CD4-positive, alpha-beta T cell (primary cell): ENCODE measurements at regions not wholly inside any gene's neighbourhood (a gene's known extent, or its start where the extent isn't known, plus 50 kb on each side); places are given as distances from the start of the nearest gene placed in this dataset.

Experiments
- ATAC-seq: fragments of 200-7000 bp; cut with Tn5 transposase; one replicate; pipeline ENCODE4 v1.10.0; 2022; ENCODE audit warnings: mild to moderate bottlenecking; ENCODE audit not compliant: poor library complexity
- CTCF ChIA-PET: fragments of 350-600 bp; sonication (Branson Sonifier 250); formaldehyde crosslinking; loops from one replicate; lab custom pipeline; 2021; ENCODE audit warnings: antibody characterized with exemption, inconsistent platforms; lab: Charles Lee
- POLR2A ChIA-PET: fragments of 350-600 bp; sonication (Branson Sonifier 250); formaldehyde crosslinking; loops from one replicate; lab custom pipeline; 2021; ENCODE audit warnings: antibody characterized with exemption, inconsistent platforms; lab: Charles Lee
- DNase-seq, 14 experiments: peaks; one replicate each; pipeline ENCODE4 v3.0.0-alpha.2; 2013 to 2020; ENCODE audit warnings: mixed read lengths in 2 of 14
- H3K27ac ChIP-seq, 2 donors: one replicate each; pipeline versions ENCODE4 v1.5.1 to v1.7.0; 2013; ENCODE audit warnings: low read length in 2 of 2, low read depth in 1 of 2, mild to moderate bottlenecking in 1 of 2
- H3K27me3 ChIP-seq, 2 experiments: 1 replicate in 1 of 2; 2 replicates in 1 of 2; pipeline versions ENCODE4 v1.6.1 to v1.7.0; 2013; ENCODE audit warnings: low read length in 2 of 2, control low read depth in 1 of 2, mild to moderate bottlenecking in 1 of 2, moderate library complexity in 1 of 2; ENCODE audit not compliant: insufficient read depth in 2 of 2, control insufficient read depth in 1 of 2
- H3K36me3 ChIP-seq: one replicate; pipeline ENCODE4 v1.6.1; 2013; ENCODE audit warnings: low read length, control low read depth; ENCODE audit not compliant: insufficient read depth
- H3K4me1 ChIP-seq: one replicate; pipeline ENCODE4 v1.6.1; 2013; ENCODE audit warnings: low read length, control low read depth; ENCODE audit not compliant: insufficient read depth
- H3K4me3 ChIP-seq: one replicate; pipeline ENCODE4 v1.5.1; 2013; ENCODE audit warnings: mild to moderate bottlenecking, low read length, moderate library complexity
- H3K9me3 ChIP-seq, 2 experiments: 1 replicate in 1 of 2; 2 replicates in 1 of 2; pipeline versions ENCODE4 v1.6.1 to v1.7.0; 2013; ENCODE audit warnings: low read length in 2 of 2, mild to moderate bottlenecking in 2 of 2, control low read depth in 1 of 2, moderate library complexity in 1 of 2; ENCODE audit not compliant: control insufficient read depth in 1 of 2, insufficient read depth in 1 of 2
- H3K27ac Mint-ChIP-seq: one replicate; pipeline ENCODE4 v1.8.0; 2020; ENCODE audit warnings: mixed read lengths
- H3K27me3 Mint-ChIP-seq: one replicate; pipeline ENCODE4 v1.8.0; 2021; ENCODE audit warnings: mixed read lengths
- H3K36me3 Mint-ChIP-seq: one replicate; pipeline ENCODE4 v1.8.0; 2021; ENCODE audit warnings: low read depth, mixed read lengths
- H3K4me1 Mint-ChIP-seq: one replicate; pipeline ENCODE4 v1.8.0; 2021; ENCODE audit warnings: low read depth, mixed read lengths
- H3K4me3 Mint-ChIP-seq: one replicate; pipeline ENCODE4 v1.8.0; 2020; ENCODE audit warnings: mild to moderate bottlenecking, mixed read lengths
- H3K9me3 Mint-ChIP-seq: one replicate; pipeline ENCODE4 v1.8.0; 2020; ENCODE audit warnings: mixed read lengths
- CTCF ChIP-seq: fragments of 200-600 bp; IDR thresholded peaks from one replicate; pipeline ENCODE4 v1.8.0; 2022; ENCODE audit warnings: antibody characterized with exemption, mild to moderate bottlenecking
- intact Hi-C, 2 experiments: fragments of 100-400 bp; cut with DNase I in 1 of 2; cut with micrococcal nuclease in 1 of 2; formaldehyde crosslinking; loops; one replicate each; pipeline versions ENCODE4 v1.15.1 to v1.9.0; 2023 to 2025; cut with DNase I, micrococcal nuclease

GRCh38 chr3:170752571-170753155 is 117.3 kb downstream of the RPL22L1 start:
- Mint-ChIP-seq H3K27ac (no peak overlapping the region), H3K4me1 (no peaks in the 10 kb centered on the region), H3K27me3 (peaks cover 44% of the 10 kb centered on the region), H3K9me3 (no peaks in the 10 kb centered on the region), H3K36me3 (no peaks in the 10 kb centered on the region), H3K4me3 (no peak overlapping the region)
- H3K9me3 ChIP-seq, result no peaks in the 10 kb centered on the region
- ChIA-PET POLR2A (no interaction called here), CTCF (no interaction called here)
- H3K4me1 ChIP-seq, result no peaks in the 10 kb centered on the region
- intact Hi-C loops, result no loop called here
- TF ChIP-seq CTCF, result no peak
- H3K4me3 ChIP-seq, result no peak overlapping the region
- H3K27ac ChIP-seq, result no peak overlapping the region
- no peaks in the 10 kb centered on the region for H3K36me3 ChIP-seq
- no peak for ATAC-seq
- H3K27me3 ChIP-seq, result peaks cover 13 to 24% of the 10 kb centered on the region in 2 experiments
- no peak for DNase-seq

GRCh38 chr3:170751899-170752293 is 118.1 kb downstream of the RPL22L1 start:
- H3K9me3 ChIP-seq, result no peaks in the 10 kb centered on the region
- H3K36me3 ChIP-seq, result no peaks in the 10 kb centered on the region
- Mint-ChIP-seq H3K27ac (no peak overlapping the region), H3K4me3 (no peak overlapping the region), H3K9me3 (no peaks in the 10 kb centered on the region), H3K27me3 (peaks cover 44% of the 10 kb centered on the region), H3K4me1 (no peaks in the 10 kb centered on the region), H3K36me3 (no peaks in the 10 kb centered on the region)
- TF ChIP-seq CTCF, result no peak
- CTCF ChIA-PET, result no interaction called here
- H3K4me1 ChIP-seq, result no peaks in the 10 kb centered on the region
- no peak for ATAC-seq
- intact Hi-C loops, result no loop called here
- H3K27me3 ChIP-seq, result peaks cover 13 to 24% of the 10 kb centered on the region in 2 experiments
- no peak overlapping the region for H3K4me3 ChIP-seq
- no peak overlapping the region for H3K27ac ChIP-seq
- POLR2A ChIA-PET, result no interaction called here
- no peak for DNase-seq

- H3K27me3 ChIP-seq, result peaks cover 13 to 24% of the 10 kb centered on the region in 2 experiments
- no peak overlapping the region for H3K4me3 Mint-ChIP-seq
- CTCF ChIA-PET, result interaction anchor here (1.3 kb wide), 1 partner anchor 13 kb away, joined by 3 read pairs; no protein-coding TSS in a partner anchor
- no peak overlapping the region for H3K27ac ChIP-seq
- peaks cover 44% of the 10 kb centered on the region for H3K27me3 Mint-ChIP-seq
- ATAC-seq, result no peak
- no peaks in the 10 kb centered on the region for H3K36me3 ChIP-seq
- H3K27ac Mint-ChIP-seq, result no peak overlapping the region
- H3K9me3 Mint-ChIP-seq, result no peaks in the 10 kb centered on the region
- TF ChIP-seq CTCF, result no peak
- DNase-seq, result no peak
- POLR2A ChIA-PET, result no interaction called here
- H3K4me3 ChIP-seq, result no peak overlapping the region
- H3K4me1 Mint-ChIP-seq, result no peaks in the 10 kb centered on the region
- H3K4me1 ChIP-seq, result no peaks in the 10 kb centered on the region
- no peaks in the 10 kb centered on the region for H3K36me3 Mint-ChIP-seq
- intact Hi-C loops, result no loop called here
- H3K9me3 ChIP-seq, result no peaks in the 10 kb centered on the region
Observed at GRCh38 chr3:170751083-170751898, 118.7 kb downstream of the RPL22L1 start.
